HG03095 (cell line): ENCODE measurements at regions not wholly inside any gene's neighbourhood (a gene's known extent, or its start where the extent isn't known, plus 50 kb on each side); places are given as distances from the start of the nearest gene placed in this dataset.
"Not testable (repeated sequence)": the region's sequence is repeated elsewhere in the genome, so short reads cannot be mapped to it uniquely, and the experiment has no call there.

ENCODE experiments used
- ATAC-seq: cut with Tn5 transposase; IDR thresholded peaks from one replicate; pipeline ENCODE4 v1.9.1; 2021; ENCODE audit warnings: moderate library complexity; ENCODE audit not compliant: unreplicated experiment

- no peak for ATAC-seq
Measured at GRCh38 chr7:121531175-121532070, 135.3 kb upstream of the FAM3C start.

DNA sequence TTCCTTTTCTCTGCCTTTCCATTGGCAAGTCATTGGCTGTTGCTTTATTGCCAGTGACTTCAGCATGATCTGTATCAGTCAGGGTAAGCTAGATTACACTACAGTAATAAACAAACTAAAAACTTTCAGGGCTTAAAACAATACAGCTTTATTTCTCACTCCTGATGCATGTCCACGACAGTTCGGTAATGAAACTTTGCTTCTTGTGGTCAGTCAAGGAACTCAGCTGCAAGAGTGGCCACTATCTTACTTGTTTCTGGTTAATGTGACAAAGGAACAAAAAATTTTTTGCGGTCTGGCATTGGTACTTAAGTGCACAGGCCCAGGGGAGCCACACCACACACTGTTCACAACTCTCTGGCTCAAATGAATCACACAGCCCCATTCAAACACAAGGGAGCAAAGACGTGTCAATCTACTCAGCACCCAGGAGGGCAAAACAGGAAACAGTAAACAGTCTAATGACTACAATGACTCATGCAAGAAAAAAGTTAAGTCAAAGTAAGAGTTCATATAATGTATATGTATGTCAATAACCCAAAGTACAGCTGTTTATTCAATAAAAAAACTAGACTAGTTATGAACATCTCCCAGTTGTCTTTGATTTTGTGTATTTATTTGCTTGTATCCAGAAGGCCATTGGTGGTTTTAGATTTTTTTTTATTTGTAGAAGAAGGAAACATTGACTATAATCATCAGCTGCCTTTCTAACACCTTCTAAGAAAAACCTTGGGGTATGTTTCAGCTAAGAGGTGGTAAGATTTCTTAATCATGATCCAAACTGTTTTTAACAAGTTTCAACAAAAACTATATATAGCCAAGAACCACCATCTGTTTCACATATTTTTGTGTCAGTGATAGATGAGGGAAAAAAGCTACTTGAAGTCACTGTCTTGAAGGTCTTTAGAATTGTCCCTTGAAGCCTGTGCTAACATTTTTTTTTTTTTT lies 134.4 kb upstream of the FAM3C start:
- peak; percentile 99 for ATAC-seq

GRCh38 chr7:121529003-121529402 lies 132.9 kb upstream of the FAM3C start:
- no peak for ATAC-seq

- not testable (repeated sequence) for ATAC-seq
Measured at GRCh38 chr7:121526210-121526609, 130.1 kb upstream of the FAM3C start.

DNA sequence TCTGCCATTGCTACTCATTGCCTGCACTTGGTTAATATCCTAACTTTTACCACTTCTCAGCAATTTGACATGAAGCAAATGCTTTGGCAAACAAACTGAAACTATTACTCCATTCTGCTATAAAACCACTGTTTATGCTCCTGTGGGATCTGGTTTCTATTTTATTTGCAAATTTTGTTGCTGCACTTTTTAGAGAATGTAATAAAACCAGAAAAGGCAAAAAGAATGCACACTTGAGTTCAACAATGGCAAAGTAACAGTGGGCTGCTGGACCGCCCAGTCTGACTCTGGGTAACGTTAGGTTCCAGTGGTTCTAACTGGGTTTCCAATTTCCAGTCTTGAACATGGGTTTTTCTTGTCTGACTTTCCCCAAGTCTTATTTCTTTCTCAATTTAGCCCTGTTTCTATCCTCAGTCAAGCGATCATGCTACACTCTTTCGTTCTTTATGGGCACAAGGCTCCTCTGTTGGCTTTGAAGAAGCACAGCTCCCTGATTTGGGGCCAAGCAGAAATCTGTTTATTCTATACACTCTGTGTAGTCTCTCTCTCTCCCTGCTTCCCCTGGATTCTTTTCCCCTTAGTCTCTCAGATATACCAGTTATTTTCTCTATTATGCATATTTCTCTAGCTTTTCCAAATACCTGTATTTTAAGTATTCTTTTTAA lies 129.2 kb upstream of the FAM3C start:
- no peak for ATAC-seq

DNA sequence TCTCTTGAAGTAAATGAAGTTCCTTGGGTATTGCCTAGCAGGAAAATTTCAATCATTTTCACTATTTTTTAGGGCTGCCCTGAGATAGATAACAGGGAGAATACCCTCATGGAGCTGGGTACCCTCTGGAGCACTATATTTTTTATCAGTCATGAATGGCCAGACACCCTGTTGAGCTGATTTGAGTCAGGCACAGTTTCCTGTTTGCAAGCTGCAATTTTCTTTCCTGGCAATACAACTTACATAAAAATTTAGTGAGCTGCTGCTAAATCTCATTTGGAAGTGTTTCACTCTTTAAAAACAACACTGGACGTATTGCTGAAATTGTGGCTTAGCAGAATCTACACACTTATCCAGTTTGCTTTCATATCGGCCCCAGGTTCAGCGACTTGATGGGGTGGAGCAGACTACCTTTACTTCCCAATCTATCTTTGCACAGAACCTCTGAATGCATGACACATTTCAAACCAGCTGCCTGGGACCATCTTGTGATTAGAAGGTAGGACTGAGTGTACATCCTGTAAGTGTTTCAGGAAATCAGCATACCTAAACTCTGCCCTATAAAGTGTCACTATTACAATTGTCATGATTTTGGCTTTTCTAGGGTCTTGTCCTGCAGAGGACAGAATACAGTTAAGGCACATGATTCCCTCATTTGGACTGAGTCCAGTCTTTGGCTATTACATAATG lies 125.7 kb upstream of the FAM3C start:
- ATAC-seq = no peak

- ATAC-seq = no peak
Measured at GRCh38 chr7:121520911-121521310, 124.8 kb upstream of the FAM3C start.

DNA sequence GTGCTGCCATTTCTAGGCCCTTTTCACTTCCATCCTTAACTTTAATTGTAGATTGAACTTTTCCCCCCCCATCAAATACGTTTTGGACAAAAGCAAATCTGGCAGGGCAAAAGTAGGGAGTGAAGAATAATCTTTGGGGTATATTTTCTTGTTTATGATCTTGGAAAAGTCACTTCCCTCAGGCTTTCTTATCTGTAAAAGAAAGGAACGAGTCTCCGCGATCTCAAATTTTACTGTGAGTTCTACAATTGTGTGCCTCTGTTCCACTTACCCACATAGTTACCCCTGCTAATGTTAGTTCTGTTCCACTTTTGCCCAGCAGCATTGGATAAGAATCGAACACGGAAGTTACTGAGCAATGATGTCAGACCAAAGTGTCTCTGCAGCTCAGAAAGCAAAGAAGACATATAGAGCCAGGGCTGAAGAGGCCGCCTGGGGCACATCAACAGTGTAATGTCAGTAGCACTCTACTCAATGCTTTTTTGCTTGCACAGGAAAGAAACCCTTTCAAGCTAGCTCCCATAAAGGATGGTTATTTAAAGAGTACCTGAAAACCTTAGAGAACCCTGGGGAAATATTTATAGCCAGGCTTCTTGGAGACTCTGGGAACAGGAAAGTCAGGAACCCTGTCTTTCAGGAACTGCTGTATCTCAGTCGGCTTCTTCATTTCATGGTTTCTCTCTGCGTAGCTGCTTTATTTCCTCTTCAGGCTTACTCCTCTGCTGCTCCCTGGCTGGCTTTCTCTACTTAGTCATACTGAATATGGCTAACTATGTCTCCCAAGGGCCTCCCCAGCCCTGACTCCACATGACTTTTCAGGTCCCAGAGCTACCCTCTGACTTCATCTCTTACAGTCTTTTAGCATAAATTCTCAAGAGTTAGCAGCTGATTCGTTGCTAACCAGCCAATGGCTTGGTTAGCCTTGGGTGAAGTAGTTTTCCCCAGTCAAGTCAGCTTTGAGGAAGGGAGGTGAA lies 123.7 kb upstream of the FAM3C start:
- ATAC-seq = peak; percentile 92

GRCh38 chr7:121517591-121517990 lies 121.5 kb upstream of the FAM3C start:
- ATAC-seq = no peak

GRCh38 chr7:121516821-121517220 lies 120.7 kb upstream of the FAM3C start:
- ATAC-seq = no peak

DNA sequence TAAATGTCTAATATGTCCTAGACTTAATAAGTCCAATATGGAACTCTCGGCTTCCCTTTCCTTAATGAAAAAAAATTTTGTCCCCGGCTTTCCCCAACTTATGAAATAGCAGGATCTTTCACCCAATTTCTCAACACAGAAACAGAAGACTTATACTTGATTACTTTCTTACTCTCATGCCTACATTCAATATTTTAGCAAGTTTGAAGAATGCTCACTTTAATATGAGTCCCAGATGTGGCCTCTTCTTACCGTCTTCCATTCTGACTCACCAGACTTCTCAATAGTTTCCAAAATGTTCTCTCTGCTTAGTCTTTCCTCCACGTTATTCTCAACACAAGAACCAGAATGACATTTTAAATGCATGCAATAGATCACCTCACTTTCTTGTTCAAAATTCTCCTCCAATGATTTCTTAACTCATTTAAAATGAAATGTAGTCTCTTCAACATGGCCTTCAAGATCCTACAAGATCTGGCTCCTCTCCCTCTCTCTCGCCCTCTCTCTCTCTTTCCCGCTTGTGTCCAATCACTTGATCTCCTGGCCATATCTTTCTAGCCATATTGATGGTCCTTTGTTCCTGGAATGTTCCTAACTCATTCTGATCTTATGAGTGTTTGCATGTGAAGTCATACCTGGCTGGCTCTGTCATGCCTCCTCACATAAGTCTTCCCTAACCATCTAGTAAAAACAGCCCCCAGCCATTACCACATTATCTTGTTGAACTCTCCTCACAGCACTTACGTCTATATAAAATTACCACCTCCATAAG lies 119.7 kb upstream of the FAM3C start:
- no peak for ATAC-seq

DNA sequence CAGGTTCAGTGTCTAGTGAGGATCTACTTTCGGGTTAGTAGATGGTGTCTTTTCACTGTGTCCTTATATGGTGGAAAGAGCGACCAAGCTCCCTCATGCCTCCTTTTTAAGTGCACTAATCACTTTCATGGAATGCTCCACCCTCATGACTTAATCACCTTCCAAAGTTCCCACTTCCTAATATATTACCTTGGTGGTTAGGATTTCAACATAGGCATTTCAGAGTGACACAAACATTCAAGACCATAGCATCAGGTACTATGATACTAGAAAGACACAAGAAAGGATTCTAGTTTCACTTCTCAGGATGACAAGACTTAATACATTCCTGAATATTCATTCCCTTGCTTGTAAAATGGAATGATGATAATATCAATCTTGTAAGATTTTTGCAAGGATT lies 119.1 kb upstream of the FAM3C start:
- no peak for ATAC-seq

GRCh38 chr7:121513105-121513504 lies 117.0 kb upstream of the FAM3C start:
- no peak for ATAC-seq

DNA sequence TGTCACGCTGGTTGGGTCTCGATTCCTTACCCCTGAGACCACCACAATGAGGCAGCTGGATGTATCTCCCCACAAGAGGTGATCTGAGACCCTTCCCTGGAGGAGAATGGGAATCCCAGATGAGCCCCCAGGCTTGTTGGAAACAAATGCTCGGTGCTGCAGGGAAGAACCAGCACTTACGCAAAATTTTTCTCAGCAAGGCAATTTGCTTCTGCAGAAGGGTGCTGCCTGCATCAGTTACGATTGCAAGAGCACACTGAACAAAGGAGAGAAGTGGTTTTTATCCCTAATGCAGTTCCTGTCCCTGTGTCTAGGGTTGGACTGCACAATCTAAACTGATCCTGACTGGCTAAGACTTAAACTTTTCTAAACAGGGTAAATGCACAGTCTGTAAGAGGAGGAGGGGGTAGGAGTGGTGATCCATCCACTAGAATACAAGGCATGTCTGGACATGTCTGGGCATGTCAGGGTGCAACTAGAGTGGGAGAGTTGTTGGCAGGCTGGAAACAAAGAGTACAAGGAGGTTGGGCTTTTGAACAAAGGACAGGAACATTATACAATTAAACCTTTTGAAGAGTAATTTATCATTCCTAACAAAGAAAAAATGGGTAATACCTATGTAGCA lies 114.9 kb upstream of the FAM3C start:
- no peak for ATAC-seq

DNA sequence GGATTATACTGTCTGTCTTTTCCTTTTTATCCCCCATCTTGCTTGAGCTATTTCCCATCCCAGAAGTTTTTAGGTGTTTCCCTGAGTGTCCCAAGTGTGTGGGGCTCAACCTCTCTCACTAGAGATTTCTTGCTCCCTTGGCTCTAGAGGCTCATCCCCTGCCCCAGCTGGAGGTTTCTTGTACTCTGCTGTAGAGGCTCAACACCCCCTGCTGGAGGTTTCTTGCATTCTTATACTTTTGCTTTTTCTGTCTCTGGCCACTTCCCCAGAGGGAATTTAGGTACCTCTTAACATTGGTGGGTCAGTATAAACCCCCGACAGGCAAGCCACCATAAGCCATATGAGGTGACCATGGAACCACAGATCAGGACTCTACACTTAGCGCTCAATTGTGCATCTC lies 114.2 kb upstream of the FAM3C start:
- ATAC-seq = no peak

DNA sequence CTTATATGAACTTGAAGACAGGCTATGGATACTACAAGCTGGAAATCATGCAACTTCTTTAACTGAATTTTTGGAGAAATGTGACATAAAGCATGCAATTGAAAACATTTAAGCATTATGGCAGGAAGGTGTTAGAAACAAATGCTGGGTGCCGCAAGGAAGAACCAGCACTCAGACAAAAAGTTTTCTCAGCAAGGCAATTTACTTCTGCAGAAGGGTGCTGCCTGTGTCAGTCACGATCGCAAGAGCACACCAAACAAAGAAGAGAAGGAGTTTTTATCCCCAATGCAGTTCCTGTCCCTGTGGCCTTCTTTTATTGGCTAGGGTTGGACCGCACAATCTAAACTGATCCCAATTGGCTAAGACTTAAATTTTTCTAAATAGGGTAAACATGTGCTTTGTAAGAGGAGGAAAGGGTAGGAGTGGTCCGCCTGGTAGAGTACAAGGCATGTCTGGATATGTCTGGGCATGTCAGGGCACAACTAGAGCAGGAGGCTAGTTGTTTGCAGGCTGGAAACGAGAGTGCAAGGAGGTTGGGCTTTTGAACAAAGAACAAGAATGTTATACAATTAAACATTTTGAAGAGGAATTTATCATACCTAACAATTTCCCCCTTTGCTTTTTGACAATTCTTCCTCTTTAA lies 109.6 kb upstream of the FAM3C start:
- ATAC-seq = no peak

DNA sequence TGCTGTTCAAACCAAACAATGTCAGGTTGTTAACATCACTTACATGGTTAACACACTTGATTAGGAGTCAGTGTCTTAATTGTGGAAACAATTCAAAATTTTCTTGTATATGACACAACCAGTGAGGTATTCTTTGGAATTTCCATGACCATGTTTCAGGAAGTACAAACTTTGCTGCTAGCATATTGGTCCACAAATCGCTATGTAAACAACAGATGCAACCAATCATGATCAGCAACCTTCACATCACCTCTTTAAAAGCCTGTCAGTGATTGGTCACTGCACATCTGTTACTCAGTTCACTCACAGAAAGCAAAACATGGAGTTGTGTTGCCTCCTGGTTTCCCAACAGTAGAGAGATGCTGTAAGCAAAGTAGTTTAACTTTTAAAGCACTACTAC lies 108.9 kb upstream of the FAM3C start:
- no peak for ATAC-seq

- ATAC-seq = no peak
Measured at GRCh38 chr7:121504482-121504881, 108.4 kb upstream of the FAM3C start.
